ENCODE measurements at regions not wholly inside any gene's neighbourhood (a gene's known extent, or its start where the extent isn't known, plus 50 kb on each side); places are given as distances from the start of the nearest gene placed in this dataset.

DNA sequence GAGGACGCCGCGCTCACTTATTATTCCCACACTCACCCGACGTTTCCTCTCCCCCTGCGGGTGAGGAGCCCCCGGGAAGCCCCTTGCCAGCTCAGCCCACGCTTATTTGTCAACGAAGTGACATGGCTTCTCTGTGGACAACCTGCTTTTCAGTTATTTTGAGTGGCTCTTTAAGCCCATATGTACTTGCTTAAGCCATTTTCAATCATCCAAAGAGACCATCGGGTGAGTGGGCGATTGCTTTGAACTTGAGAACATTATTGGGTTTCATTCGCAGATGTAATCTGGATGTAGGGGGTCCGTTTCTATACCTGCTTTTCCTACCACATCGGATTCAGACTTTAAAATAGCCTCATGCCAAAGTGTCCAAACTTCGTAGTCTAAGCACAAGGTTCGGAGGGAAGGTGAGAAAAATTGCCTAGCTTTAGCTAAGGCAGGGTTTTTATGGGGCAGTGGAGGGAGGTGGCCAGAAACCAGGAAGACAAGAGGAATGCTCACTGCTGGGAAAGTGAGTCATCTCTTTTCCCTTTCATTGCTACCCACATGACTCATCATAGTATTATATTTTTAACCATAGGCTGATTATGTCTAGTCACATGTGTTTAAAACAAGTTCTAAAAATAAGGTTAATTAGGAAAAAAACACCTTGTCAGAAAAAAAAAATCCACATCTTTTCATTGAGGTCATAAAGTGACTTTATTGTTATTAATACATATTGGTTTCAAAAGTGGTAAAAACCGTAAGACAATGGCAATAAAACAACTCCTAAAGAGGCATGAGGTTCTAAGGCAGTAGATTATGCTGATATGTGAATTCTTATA, 773.1 kb upstream of the NR2F2 start:
- Histone ChIP-seq H3K4me3 (no peak overlapping the region), H3K27me3 (ENCODE audit: low read depth) (no peaks in the 10 kb centered on the region), H3K36me3 (no peaks in the 10 kb centered on the region), H3K27ac (no peak overlapping the region), H3K9me3 (no peaks in the 10 kb centered on the region), H3K4me1 (no peaks in the 10 kb centered on the region)
- ATAC-seq, result no peak
- intact Hi-C loops (cut with DNase I), result no loop called here
- no peak for TF ChIP-seq CTCF (IDR thresholded peaks at IDR 0.05)
- DNase-seq, result no peak

DNA sequence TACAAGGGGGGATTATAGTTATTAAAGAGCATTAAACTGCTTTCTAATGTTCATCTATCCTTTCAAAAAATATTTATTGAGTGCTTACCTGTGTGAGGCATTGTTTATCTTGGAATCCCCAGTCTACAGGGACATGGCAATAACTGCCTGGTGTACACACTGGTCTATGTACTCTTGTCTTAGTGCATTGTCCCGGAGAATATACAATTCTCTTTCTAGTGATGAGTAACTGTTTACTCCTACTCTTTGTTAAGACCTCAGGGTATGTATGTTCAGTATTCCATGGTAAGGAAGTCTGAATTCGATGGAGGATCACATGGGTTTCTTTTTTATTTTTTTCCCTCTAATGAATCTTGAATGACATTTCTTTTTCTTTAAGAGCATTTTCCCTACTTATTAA, 772.4 kb upstream of the NR2F2 start:
- Histone ChIP-seq H3K27me3 (ENCODE audit: low read depth) (no peaks in the 10 kb centered on the region), H3K9me3 (no peaks in the 10 kb centered on the region), H3K4me1 (no peaks in the 10 kb centered on the region), H3K27ac (no peak overlapping the region), H3K36me3 (no peaks in the 10 kb centered on the region), H3K4me3 (no peak overlapping the region)
- intact Hi-C loops (cut with DNase I), result no loop called here
- ATAC-seq (no peak), DNase-seq (no peak)
- TF ChIP-seq CTCF (IDR thresholded peaks at IDR 0.05), result no peak

- Histone ChIP-seq H3K27ac (no peak overlapping the region), H3K9me3 (no peaks in the 10 kb centered on the region), H3K27me3 (ENCODE audit: low read depth) (no peaks in the 10 kb centered on the region), H3K4me3 (no peak overlapping the region), H3K36me3 (no peaks in the 10 kb centered on the region), H3K4me1 (no peaks in the 10 kb centered on the region)
- DNase-seq (no peak), ATAC-seq (no peak)
- intact Hi-C loops (cut with DNase I), result no loop called here
- TF ChIP-seq CTCF (IDR thresholded peaks at IDR 0.05), result no peak
Observed at GRCh38 chr15:95558916-95559315, 771.6 kb upstream of the NR2F2 start.

DNA sequence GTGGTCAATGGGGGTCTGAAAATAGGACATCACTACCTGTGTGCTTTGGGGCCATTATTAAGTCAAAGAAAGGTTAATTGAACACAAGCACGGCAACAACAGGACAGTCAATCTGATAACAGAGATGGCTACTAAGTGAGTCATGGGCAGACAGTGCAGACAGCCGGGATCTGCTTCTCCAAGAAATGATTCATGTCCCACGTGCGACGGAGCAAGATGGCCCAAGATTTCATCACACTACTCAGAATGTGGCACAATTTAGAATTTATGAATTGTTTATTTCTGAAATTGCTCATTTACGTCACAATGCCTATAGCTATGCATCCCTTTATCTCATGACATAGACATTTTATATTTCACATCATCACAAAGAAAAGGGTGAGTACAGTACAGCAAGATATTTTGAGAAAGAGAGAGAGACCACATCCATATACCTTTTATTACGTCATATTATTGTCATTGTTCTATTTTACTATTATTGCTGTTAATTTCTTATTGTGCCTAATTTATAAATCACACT, 770.6 kb upstream of the NR2F2 start:
- intact Hi-C loops (cut with DNase I), result no loop called here
- H3K9me3 ChIP-seq, result no peaks in the 10 kb centered on the region
- no peaks in the 10 kb centered on the region for H3K36me3 ChIP-seq
- DNase-seq (no peak), ATAC-seq (no peak)
- H3K27ac ChIP-seq, result no peak overlapping the region
- no peak for TF ChIP-seq CTCF (IDR thresholded peaks at IDR 0.05)
- no peaks in the 10 kb centered on the region for H3K4me1 ChIP-seq
- no peaks in the 10 kb centered on the region for H3K27me3 ChIP-seq (ENCODE audit: low read depth)
- H3K4me3 ChIP-seq, result no peak overlapping the region

- TF ChIP-seq CTCF (IDR thresholded peaks at IDR 0.05), result no peak
- Histone ChIP-seq H3K4me3 (no peak overlapping the region), H3K9me3 (no peaks in the 10 kb centered on the region), H3K27me3 (ENCODE audit: low read depth) (no peaks in the 10 kb centered on the region), H3K36me3 (no peaks in the 10 kb centered on the region), H3K27ac (no peak overlapping the region), H3K4me1 (no peaks in the 10 kb centered on the region)
- ATAC-seq (no peak), DNase-seq (no peak)
- intact Hi-C loops (cut with DNase I), result no loop called here
Observed at GRCh38 chr15:95561463-95561862, 769.0 kb upstream of the NR2F2 start.

Measured in lower lobe of right lung (tissue), 2 donors.